MV-4-11 (cell line): ENCODE measurements at regions not wholly inside any gene's neighbourhood (a gene's known extent, or its start where the extent isn't known, plus 50 kb on each side); places are given as distances from the start of the nearest gene placed in this dataset.

ENCODE experiments used
- DNase-seq: peaks from one replicate; lab custom pipeline; 2025; lab: John Stamatoyannopoulos, UW

- DNase-seq, result no peak
Measured at GRCh38 chr1:38455829-38456530, 403.6 kb downstream of the RRAGC start.

DNA sequence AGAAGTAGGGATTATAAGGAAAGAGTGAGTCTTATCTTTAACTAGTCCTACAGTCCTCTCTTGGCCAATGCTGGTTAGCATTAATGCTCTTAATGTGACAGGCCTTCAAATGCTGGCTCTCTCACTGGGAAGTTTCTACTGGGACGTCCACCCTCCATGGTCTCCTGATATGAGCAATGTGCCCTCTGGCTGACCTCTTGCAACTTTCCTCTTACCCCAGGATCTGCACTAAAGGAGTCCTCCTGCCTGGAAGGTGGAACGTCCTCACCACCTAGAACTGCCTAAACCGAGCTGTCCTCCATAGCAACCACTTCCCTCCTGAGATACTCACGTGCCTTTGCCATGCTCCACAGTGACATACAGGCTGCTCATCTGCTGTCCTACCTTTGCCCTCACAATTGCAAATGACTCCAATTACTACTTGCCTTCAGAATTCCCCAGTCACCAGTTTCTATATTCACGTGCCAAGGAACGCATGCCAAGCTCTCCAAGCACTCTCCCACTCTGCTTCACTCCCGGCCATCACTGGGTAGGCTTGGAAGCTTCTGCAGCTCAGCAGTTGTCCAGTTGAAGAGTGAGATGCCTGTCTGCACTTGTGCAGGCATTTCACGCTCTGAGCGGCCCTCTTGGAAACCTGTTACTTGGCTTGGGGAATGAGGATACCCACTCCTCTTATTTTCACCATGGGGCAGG, 404.7 kb downstream of the RRAGC start:
- no peak for DNase-seq

GRCh38 chr1:38454236-38454635, 405.3 kb downstream of the RRAGC start:
- peak; percentile 30 for DNase-seq

- DNase-seq, result no peak
Measured at GRCh38 chr1:38452246-38452645, 405.7 kb upstream of the POU3F1 start.

GRCh38 chr1:38451541-38451993, 405.0 kb upstream of the POU3F1 start:
- no peak for DNase-seq

DNA sequence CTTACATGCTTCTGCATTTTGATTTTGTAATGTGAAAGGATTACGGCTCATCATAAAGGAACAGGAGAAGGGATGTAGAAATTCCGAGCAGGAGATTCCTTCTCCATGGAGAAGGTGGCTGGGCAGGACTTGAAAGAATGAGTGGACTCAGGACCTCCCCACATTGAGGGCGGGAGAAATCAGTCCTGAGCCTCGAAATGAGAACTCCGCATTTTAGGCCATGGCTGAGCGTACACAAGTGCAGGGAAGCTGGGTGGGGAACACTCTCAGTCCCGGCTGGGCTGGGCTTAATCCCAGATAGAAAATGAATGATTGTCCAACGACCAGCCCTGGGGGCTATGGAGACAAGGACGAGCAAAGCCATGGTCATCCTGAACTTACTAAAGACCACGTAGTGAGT, 402.3 kb upstream of the POU3F1 start:
- no peak for DNase-seq

DNA sequence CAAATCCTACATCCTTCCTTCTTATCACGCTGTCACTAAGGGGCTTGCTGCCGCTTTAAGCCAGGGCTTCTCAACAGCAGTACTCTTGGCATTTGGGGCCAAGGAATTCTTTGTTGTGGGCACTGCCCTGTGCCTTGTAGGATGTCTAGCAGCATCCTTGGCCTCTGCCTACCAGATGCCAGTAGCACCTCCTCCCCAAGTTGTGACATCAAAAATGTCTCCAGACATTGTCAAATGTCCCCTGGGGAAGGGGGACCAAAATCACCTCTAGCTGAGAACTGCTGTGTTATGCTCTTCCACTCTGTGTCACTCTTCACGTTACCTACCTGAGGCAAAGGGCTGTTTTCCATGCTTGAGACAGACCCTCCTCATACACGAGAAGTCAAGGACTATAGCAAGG, 400.3 kb upstream of the POU3F1 start:
- DNase-seq, result no peak

- DNase-seq, result no peak
Measured at GRCh38 chr1:38444770-38445442, 398.3 kb upstream of the POU3F1 start.

DNA sequence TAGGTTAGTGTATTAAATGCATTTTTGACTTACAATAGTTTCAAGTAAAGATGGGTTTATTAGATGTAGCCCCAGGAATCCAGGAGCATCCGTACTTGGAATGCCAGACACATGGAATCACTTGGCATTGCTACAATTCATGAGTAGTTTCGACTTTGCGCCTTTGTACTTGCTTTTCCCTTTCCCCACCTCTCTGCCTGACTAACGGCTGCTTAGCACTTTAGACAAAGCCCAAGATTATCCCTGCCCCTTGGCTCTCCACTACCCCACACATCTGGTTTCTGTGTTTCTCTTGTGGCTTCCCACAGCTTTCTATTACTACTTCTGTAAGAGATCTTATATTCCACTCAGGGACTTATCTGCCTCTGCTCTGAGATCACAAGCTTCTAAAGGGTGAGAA, 397.7 kb upstream of the POU3F1 start:
- no peak for DNase-seq

DNA sequence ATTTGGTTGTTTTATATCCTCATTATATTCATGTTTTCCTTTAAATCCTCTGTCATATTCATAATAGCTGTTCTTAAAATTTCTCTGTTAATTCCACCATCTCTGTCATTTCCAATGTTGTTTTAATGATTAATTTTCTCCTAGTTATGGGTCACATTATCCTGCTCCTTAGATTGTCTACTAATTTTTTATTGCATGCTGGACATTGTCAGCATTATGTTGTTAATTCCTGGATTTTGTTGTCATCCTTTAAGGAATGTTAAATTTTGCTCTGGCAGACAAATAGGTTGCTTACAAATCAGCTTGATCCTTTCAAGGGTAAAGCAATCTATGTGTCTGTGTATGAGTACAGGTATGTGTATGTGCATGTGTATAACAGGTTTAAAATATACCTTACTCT, 393.8 kb upstream of the POU3F1 start:
- DNase-seq, result no peak

DNA sequence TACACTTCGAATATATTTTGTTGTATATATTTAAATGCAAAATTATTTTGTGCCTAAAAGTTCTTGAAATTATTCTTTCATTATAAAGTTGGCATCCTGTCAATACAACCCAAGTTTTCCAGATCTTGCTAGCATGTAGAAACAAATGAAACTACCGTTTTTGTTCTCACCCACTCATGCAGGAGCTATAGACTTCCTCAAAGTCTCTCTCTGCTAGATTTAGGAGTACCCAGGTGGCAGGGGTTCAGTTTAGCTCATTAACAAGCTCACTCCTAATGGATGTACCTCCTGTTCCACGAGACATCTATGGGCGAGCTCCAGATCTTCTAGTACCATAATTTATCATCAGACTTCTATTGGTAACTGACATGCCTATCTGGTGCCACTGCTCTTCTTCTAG, 390.2 kb upstream of the POU3F1 start:
- no peak for DNase-seq

DNA sequence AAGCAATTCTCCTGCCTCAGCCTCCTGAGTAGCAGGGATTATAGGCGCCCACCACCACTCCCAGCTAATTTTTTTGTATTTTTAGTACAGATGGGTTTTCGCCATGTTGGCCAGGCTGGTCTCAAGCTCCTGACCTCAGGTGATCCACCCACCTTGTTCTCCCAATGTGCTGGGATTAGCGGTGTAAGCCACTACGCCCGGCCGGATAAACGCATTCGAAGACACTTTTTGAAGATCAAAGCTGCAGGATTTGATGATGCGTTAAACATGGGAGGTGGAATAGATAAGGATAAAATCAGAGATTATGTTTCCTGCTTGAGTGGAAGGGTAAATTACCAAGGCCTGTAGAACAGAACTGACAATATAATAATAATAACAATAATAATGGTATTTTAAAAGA, 389.4 kb upstream of the POU3F1 start:
- no peak for DNase-seq

DNA sequence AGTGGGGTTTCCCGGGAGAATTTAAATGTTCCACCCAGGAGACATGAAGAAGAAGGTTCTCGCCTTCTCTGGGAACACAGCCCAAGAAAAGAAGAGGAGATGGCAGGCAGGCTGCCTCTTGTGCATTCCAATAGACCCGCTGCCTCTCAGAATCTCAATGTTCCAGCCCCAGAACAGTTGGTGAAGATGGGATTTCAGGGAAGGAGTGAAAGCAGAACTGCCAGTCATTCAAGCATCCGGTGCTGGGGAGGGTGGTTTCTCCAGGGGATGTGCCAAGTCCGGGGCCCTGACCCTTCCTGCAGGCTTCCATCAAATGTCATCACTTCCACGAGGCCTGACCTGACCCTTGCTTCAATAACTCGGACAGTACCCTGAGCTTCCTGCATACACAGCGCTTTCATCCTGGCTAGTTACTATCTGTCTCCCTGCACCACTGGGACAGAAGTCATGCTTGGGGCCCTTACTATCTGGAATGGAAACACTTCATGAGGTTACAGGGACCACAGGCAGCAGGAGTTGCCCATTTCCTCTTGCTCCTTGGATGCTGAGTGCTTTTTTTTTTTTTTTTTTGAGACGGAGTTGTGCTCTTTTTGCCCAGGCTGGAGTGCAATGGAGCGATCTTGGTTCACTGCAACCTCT, 386.6 kb upstream of the POU3F1 start:
- DNase-seq, result no peak

DNA sequence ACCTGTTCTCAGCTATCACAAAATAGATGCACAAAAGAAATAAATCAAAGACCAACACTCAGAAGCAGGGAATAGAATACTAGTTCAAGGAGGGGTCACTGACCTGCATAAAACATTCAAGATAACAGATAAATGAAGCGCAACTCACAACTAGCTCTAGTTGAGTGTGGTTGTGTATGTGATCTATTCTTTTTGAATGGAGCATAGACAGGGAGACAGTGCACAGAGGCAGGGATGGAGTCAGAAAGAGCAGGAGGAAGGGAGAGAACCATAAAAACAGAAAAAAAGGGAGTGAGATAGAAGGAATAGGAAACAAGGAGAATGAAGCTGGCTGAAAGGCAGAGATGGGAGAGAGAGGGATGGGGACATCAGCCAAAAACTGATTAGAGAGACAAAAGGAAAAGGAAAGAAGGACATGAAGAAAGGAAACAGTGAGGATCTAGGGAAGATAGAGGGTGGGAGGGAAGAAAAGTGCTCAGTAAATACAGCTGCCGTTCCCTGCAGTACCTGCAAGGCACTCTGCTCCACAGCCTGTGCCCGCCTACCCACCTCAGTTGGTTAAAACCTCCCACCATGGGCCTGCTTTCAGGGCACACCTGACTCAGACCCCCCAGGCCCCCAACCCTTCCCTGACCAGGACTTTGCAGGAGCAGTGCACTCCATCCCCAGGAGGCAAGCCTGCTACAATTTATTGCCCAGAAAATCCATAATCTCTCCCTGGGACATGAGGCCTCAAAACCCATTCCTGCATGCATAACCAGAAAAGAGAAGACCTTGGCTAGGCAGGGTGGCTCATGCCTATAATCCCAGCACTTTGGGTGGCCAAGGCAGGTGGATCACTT, 385.2 kb upstream of the POU3F1 start:
- DNase-seq, result no peak

DNA sequence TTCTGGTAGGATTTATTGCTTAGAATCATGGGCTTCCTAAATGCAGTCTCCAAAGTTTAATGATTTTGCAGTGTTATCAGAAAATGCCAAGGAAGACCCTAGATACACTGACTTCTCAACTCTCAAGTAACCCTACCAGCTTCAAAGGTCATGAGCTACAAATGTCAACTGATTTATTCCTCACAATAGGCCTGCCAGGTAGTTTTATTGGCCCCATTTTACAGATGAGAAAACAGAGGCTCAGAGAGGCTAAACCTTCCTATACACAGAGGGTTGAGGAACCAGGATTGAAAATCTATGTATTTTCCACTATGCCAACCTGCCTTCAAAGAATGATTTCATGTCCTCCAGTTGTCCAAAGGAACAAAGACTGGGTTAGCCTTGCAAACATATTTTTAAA, 384.4 kb upstream of the POU3F1 start:
- DNase-seq, result no peak

DNA sequence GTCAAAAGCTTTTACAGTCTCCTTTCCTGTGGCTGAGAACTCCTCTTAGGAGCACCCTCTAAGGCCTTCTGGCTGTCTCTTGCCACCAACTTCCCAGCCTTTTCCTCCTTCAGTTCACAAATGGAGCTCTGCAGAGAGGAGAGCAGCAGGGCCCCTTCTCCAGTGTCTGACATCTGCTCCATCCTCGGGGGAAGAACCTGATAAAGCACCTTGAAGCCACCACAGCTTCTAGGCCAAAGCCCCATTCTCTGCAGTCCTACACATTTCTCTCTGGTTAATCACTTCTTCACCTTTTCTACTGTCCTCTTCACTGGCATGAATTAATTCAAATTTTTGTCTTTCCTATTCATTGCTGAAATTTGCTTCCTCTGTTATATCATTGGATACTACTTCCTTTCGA, 378.1 kb upstream of the POU3F1 start:
- DNase-seq, result no peak

GRCh38 chr1:38420666-38421065, 374.1 kb upstream of the POU3F1 start:
- DNase-seq, result no peak

DNA sequence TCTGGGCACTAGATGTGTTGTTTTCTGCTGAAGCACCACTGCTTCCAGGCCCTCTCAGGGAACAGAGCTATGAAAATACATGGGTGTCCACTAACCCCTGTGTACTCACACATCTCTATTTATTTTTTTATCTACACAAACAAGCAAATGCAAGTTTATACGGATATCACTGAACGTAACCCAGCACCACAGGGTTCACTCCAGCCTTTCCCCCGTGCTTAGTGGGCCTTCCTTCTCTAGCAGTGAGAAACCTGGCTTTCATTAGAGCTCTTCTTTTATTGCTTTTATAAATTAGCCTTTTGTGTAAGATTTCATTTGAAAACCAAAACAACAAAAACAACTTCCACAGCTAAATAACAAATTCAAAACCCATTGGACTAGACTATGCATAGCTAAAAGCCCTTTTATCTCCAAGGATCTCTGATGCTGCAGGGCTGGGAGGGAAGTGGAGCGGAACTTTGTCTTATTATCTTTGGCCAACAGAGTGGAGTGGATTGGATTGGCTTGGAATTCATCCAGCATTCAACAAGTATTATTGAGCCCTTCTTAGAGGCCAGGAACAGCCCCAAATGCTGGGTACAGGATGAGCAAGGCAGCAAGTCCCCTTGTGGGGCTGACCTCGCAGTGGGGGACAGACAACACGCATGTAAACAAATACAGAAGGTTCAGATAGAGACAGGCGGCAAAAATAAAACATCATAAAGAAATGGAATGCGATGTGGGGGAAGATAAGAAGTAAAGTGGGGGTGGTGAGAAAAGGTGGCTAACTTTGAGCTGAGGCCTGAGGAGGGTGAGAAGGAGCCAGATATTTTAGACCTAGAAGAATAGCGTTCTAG, 371.8 kb upstream of the POU3F1 start:
- DNase-seq, result no peak

DNA sequence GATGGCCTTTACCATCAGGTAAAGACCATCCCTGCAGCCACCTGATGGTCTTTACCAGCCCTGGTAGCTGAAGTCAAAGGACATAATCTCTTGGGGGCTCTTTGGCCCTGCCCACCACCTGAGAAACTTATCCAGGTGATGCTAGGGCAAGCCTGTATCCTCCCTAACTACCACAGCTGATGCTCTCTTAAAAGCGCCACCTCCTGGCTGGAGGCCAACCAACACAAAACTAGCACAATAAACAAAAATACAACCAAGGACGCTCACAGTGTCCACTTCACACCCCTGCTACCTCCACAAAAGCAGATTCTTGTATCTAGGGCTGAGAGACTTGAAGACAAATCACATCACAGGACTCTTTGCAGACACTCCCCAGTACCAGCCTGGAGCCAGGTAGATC, 357.1 kb upstream of the POU3F1 start:
- DNase-seq, result no peak

- DNase-seq, result no peak
Measured at GRCh38 chr1:38402230-38402815, 355.7 kb upstream of the POU3F1 start.

DNA sequence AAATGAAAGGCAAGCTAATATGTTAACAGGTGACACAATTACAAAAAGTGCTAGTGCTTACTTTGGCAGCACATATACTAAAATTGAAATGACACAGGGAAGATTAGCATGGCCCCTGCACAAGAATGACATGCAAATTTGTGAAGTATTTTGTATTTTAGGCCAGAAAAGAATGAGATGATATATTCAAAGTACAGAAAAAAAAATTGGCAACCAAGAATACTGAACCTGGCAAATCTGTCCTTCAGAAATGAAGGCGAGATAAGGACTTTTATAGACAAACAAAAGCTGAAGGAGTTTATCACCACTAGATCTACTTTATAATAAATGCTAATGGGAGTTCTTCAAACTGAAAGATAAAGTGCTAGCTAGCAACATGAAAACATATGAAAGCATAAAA, 350.0 kb upstream of the POU3F1 start:
- DNase-seq, result no peak
